Stomach smooth muscle (tissue), 2 donors: ENCODE measurements at regions not wholly inside any gene's neighbourhood (a gene's known extent, or its start where the extent isn't known, plus 50 kb on each side); places are given as distances from the start of the nearest gene placed in this dataset.
A peak's percentile ranks its signal among the peaks of the same experiment; 100 is the strongest.

ENCODE experiments used
- H3K27ac ChIP-seq: one replicate; pipeline ENCODE4 v1.7.0; 2013; ENCODE audit warnings: mild to moderate bottlenecking, low read length, inconsistent platforms
- H3K27me3 ChIP-seq, 2 donors: one replicate each; pipeline ENCODE4 v1.7.0; 2013; ENCODE audit warnings: low read length in 2 of 2; ENCODE audit not compliant: insufficient read depth in 2 of 2, control insufficient read depth in 1 of 2
- H3K36me3 ChIP-seq, 2 donors: one replicate each; pipeline ENCODE4 v1.7.0; 2013; ENCODE audit warnings: low read length in 2 of 2; ENCODE audit not compliant: control insufficient read depth in 2 of 2, insufficient read depth in 2 of 2
- H3K4me1 ChIP-seq: one replicate; pipeline ENCODE4 v1.7.0; 2013; ENCODE audit warnings: low read length; ENCODE audit not compliant: control insufficient read depth, insufficient read depth
- H3K4me3 ChIP-seq, 2 donors: one replicate each; pipeline ENCODE4 v1.7.0; 2013; ENCODE audit warnings: low read length in 2 of 2
- H3K9ac ChIP-seq, 2 donors: one replicate each; pipeline ENCODE4 v1.7.0; 2013; ENCODE audit warnings: low read length in 2 of 2, mild to moderate bottlenecking in 1 of 2
- H3K9me3 ChIP-seq, 2 donors: one replicate each; pipeline ENCODE4 v1.7.0; 2013; ENCODE audit warnings: low read length in 2 of 2; ENCODE audit not compliant: control insufficient read depth in 2 of 2
- donor health status: healthy.
- donor health status: Pancreatic carcinoma.

DNA sequence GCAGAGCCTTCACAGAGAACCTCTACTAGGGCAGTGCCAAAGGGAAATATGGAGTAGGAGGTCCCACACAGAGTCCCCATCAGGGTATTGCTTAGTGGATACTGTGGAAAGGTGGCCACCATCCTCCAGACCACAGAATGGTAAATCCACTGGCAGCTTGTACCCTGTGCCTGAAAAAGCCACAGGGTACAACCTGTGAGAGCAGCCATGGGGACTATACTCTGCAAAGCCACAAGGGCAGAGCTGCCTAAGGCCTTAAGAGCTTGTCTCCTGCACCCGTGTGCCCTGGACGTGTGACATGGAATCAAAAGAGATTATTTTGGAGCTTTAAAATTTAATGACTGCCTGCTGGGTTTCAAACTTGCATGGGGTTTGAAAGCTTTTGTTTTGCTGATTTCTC, 118.0 kb upstream of the SEC14L1 start:
- H3K4me1 ChIP-seq: no peaks in the 10 kb centered on the region
- H3K27me3 ChIP-seq: peaks cover 2% of the 10 kb centered on the region in 2 donors
- no peak overlapping the region for H3K4me3 ChIP-seq
- no peaks in the 10 kb centered on the region for H3K36me3 ChIP-seq
- no peak overlapping the region for H3K9ac ChIP-seq
- no peak overlapping the region for H3K27ac ChIP-seq
- H3K9me3 ChIP-seq: peaks cover 4 to 8% of the 10 kb centered on the region in 2 donors

DNA sequence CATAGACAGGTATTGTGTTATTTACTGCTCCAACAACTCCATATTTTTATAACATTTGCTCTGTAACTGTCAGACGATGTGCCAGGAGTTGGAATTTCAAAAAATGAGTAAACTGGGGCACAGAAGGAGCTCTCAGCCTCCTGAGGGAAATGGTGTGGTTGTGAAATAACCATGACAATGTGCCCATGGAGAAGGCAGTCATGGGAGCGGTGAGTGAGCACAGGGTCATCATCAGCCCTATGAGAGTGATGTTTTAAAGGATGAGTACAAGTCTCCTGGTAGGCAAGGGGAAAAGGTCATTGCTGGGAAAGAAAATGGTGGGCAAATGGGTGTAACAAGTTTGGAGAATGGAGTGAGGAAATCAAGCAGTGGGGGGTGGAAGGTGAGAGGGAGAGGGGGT, 115.0 kb upstream of the SEC14L1 start:
- Histone ChIP-seq H3K36me3 (no peaks in the 10 kb centered on the region), H3K4me3 (no peak overlapping the region), H3K27ac (no peak overlapping the region), H3K9ac (no peak overlapping the region), H3K27me3 (peaks cover 2% of the 10 kb centered on the region in 2 donors), H3K4me1 (no peaks in the 10 kb centered on the region), H3K9me3 (peaks cover 4 to 8% of the 10 kb centered on the region in 2 donors)

DNA sequence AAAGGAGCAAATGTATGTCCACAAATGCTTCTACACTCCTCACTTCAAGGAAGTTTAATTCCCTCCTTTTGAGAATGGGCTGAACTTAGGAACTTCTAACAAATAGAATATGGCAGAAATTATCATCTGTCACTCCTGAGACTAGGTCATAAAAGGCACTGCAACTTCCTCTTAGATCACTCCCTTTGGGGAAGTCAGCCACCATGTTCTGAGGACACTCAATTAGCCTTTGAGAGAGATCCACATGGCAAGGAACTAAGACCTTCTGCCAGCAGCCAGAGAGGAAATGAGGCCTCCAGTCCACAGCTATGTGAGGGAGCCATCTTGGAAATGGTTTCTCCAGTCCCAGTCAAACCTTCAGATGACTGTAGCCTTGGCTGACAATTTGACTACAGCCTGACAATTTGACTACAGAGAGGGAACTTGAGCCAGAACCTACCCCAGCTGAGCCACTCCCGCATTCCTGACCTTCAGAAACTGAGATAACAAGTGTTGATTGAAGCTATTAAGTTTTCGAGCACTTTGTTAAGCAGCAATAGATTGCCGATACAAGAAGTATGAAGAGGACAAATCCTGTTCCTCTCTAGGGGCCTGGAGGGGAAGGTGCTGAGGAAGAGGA, 113.4 kb upstream of the SEC14L1 start:
- Histone ChIP-seq H3K36me3 (no peaks in the 10 kb centered on the region), H3K27ac (no peak overlapping the region), H3K4me3 (no peak overlapping the region), H3K9ac (no peak overlapping the region), H3K4me1 (no peaks in the 10 kb centered on the region), H3K9me3 (peaks cover 9 to 18% of the 10 kb centered on the region in 2 donors), H3K27me3 (peaks cover 2% of the 10 kb centered on the region in 2 donors)

DNA sequence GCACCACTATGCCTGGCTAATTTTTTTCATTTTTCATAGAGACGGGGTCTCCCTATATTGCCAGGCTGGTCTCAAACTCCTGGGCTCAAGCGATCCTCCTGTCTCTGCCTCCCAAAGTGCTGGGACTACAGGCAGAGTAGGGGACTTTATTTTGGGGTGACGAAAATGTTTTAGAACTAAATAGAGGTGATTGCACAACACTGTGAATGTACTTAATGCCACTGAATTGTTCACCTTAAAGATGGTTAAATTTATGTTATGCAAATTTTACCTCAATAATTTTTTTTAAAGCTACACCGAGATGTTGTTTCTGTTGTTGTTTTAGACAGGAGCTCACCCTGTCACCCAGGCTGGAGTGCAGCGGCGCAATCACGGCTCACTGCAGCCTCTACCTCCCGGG, 111.9 kb upstream of the SEC14L1 start:
- no peaks in the 10 kb centered on the region for H3K4me1 ChIP-seq
- H3K27me3 ChIP-seq: peaks cover 2% of the 10 kb centered on the region in 2 donors
- H3K36me3 ChIP-seq: no peaks in the 10 kb centered on the region
- H3K27ac ChIP-seq: no peak overlapping the region
- no peak overlapping the region for H3K4me3 ChIP-seq
- peaks cover 9 to 18% of the 10 kb centered on the region in 2 donors for H3K9me3 ChIP-seq
- no peak overlapping the region for H3K9ac ChIP-seq

DNA sequence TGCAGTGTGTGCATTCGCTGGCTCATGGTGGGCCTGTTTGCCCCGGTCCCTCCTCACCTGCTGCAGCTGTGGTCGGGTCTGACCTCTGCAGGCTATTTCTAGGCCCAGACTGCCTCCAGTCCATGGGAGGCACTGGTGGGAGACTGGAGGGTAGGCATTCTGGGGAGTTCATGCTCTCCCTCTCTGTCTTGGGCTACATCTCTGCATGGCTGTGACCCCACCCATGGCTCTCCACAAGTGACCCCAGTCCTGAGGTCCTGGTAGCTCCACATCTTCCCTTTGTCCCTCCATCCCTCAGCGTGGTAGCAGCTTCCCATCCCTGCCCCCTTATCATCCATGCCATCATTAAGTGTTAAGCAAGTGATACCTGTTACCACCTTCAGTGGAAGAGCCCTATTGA, 107.8 kb upstream of the SEC14L1 start:
- H3K9me3 ChIP-seq: peaks cover 5 to 10% of the 10 kb centered on the region in 2 donors
- peaks cover 0 to 6% of the 10 kb centered on the region in 2 donors for H3K27me3 ChIP-seq
- H3K4me1 ChIP-seq: no peaks in the 10 kb centered on the region
- H3K27ac ChIP-seq: no peak overlapping the region
- H3K9ac ChIP-seq: no peak overlapping the region
- H3K4me3 ChIP-seq: no peak overlapping the region
- no peaks in the 10 kb centered on the region for H3K36me3 ChIP-seq

DNA sequence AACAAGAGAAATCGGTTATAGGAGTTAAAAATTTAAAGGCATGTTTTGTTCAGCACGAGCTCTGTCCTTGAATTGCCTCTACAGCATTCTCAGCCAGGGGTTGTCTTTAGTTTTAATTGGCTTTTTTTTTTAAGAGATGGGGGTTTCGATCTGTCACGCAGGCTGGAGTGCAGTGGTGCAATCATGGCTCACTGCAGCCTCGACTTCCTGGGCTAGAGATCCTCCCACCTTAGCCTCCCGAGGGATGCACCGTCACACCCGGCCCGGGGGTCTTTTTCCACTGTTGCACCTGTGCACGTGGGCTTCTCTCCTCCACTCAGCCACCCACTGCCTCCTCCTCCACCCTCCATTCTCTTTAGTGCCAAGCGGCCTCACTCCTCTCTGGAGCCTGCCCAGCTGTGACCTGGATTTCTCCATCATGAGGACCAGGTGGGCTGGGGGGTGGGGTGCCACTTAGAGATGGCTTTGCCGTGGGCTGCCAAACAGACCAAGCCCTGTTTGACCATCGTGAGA, 106.8 kb upstream of the SEC14L1 start:
- Histone ChIP-seq H3K9ac (no peak overlapping the region), H3K27me3 (peaks cover 0 to 6% of the 10 kb centered on the region in 2 donors), H3K27ac (no peak overlapping the region)

DNA sequence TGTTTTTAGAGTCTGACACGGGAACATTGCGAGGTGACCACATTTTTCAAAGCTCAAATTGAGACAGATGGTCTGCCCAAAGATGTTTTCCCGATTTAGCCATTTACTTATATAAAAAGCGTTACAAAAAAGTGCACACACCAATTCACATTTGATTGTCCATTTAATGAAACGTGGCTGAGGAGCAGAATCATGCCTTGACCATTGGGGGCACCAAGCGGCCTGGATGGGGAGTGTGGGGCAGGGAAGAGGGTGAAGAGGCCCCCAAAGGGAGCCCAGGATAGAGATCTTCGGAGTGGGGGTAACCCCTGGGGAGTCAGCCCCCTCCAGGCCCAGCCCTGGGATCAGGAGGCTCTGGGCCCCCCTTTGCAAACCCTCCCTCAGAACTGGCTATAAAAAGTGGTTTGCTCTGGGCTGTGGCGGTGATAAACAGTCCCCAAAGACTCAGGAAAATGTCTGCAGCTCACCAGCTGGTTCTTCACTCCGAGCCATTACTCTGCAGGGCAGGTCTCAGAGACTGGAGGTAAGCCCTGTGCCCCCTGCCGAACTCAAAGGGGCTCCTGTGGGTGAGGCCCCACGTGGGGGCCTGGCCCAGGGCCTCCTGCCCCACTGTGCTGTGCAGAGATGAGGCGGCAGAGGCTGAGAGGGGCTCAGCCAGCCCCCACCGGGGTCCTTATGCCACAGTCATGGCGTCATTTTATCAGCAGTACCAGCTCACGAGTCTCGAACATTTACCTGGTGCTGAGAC, 105.9 kb upstream of the SEC14L1 start:
- Histone ChIP-seq H3K4me3 (no peak overlapping the region), H3K27ac (no peak overlapping the region), H3K9me3 (peaks cover 5 to 10% of the 10 kb centered on the region in 2 donors), H3K4me1 (no peaks in the 10 kb centered on the region), H3K27me3 (peaks cover 0 to 6% of the 10 kb centered on the region in 2 donors), H3K36me3 (no peaks in the 10 kb centered on the region), H3K9ac (no peak overlapping the region)

More for the DNA sequence above, 106.8 kb upstream of the SEC14L1 start:
- H3K36me3 ChIP-seq: no peaks in the 10 kb centered on the region
- peaks cover 5 to 10% of the 10 kb centered on the region in 2 donors for H3K9me3 ChIP-seq
- H3K4me1 ChIP-seq: no peaks in the 10 kb centered on the region
- H3K4me3 ChIP-seq: no peak overlapping the region

DNA sequence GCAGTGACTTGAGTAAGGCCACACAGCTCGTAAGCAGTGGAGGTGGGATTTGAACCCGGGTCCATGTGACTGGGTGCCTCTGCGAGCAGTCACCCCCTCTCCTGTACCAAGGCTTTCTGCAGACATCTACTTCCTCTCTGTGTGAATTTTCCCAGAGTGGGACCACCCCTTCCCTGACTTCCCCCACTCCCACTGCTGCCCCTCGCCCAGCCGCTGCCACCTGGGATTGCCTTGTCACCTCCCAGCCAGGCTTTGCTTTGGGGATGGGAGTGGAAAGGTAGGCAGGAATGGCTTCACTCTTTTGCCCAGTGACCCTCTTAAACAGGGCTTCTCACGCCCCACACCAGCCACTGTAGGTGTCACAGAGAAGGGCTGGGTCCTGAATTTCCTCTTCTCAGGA, 105.2 kb upstream of the SEC14L1 start:
- no peak overlapping the region for H3K4me3 ChIP-seq

DNA sequence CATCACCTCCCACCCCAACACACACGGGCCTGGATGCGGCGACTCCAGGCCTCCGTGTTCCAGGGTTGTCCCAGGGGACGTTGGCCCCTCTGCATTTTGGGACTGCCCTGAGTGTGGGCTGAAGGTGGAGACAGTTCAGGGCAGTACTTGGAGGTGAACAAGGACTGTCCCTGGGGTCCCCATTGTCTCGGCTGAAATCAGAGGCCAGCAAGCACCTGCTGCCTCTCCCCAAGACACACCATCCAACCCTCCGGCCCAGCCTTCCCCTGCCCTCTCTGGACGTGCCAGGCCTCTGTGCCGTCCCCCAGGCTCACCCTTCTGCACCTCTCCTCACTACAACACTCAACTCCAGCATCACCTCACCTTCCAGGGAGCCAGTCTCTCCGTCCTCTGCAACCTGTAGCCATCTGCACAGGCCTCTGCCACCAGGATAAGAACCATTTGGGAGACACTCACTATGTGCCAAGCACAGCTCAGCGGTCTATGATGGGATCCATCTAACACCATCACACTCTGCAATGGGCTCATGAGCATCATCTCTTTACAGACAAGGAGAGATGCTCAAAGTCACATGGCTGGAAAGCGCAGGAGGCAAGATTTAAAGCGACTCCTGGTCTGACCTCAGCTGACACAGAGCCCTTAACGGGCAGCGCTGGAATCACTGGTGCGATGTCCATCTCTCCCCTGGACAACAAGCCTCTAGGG, 104.5 kb upstream of the SEC14L1 start:
- H3K27me3 ChIP-seq: peaks cover 0 to 6% of the 10 kb centered on the region in 2 donors
- H3K4me1 ChIP-seq: no peaks in the 10 kb centered on the region

More for the DNA sequence above, 105.2 kb upstream of the SEC14L1 start:
- peaks cover 0 to 6% of the 10 kb centered on the region in 2 donors for H3K27me3 ChIP-seq
- peaks cover 5 to 10% of the 10 kb centered on the region in 2 donors for H3K9me3 ChIP-seq
- H3K4me1 ChIP-seq: no peaks in the 10 kb centered on the region
- no peaks in the 10 kb centered on the region for H3K36me3 ChIP-seq
- no peak overlapping the region for H3K9ac ChIP-seq
- no peak overlapping the region for H3K27ac ChIP-seq

DNA sequence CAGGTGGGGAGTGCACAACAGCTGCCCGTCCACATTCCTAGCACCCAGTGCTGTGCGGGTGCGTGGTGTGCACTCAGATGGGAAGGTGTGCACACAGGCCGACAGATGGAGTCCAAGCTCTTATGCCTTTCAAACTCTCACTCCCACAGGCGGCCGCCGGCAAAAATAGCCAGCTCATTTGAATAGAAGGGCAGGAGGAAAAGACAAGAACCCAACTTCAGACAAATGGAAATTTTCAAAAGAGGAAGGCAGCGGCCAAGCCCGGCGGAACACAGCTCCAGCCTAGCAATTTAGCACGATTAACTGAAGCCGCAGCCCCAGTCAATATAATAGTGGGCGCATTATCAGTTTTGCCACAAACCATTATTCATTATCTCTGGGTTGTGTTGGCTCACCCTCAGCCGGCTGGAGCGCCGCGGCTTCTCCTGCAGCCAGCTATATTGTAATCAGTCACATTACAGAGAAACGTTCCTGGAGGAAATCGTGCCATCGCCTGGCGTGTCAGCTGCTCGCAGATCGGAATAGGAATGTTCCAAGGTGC, 103.9 kb upstream of the SEC14L1 start:
- Histone ChIP-seq H3K9me3 (peaks cover 2 to 4% of the 10 kb centered on the region in 2 donors), H3K4me1 (no peaks in the 10 kb centered on the region), H3K27me3 (peaks cover 0 to 6% of the 10 kb centered on the region in 2 donors), H3K9ac (no peak overlapping the region), H3K4me3 (peak overlapping the region in 1 of 2 donors; percentile 22), H3K27ac (no peak overlapping the region), H3K36me3 (no peaks in the 10 kb centered on the region)

More for the DNA sequence above, 104.5 kb upstream of the SEC14L1 start:
- no peak overlapping the region for H3K9ac ChIP-seq
- no peak overlapping the region for H3K27ac ChIP-seq
- peaks cover 5 to 10% of the 10 kb centered on the region in 2 donors for H3K9me3 ChIP-seq
- no peaks in the 10 kb centered on the region for H3K36me3 ChIP-seq
- no peak overlapping the region for H3K4me3 ChIP-seq
